ENCODE measurements at regions not wholly inside any gene's neighbourhood (a gene's known extent, or its start where the extent isn't known, plus 50 kb on each side); places are given as distances from the start of the nearest gene placed in this dataset.

GRCh38 chr18:64966667-64967066 is 784.1 kb upstream of the CDH7 start:
- POLR2A ChIA-PET, result no interaction called here
- no peak overlapping the region for H3K4me3 ChIP-seq (ENCODE audit: low read depth, low read length)
- no peak for DNase-seq (ENCODE audit: low read depth, low spot score)
- TF ChIP-seq CTCF (IDR thresholded peaks at IDR 0.05; ENCODE audit: insufficient read depth, low read length, missing control alignments), result no peak
- CTCF ChIA-PET, result no interaction called here

DNA sequence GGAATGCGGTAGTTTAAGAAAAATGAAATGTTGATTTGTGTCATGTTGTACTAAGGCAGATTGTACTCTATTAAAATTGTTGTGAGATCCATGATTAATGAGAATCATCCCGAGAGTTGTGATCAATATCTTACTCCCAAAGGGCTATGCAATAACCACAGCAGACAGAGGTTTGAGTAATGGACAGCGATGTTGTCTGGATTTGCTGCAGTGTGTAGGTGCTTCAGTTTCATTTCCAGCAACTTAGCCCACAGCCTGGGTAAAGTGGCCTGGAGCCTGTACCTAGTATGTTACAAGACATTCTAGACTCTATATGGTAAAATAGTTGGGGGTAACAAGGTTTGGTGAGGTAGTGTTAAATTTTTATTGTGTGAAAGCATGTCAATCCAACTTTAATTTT is 794.3 kb upstream of the CDH7 start:
- ChIA-PET POLR2A (no interaction called here), CTCF (no interaction called here)
- no peak for TF ChIP-seq CTCF (IDR thresholded peaks at IDR 0.05; ENCODE audit: insufficient read depth, low read length, missing control alignments)
- H3K4me3 ChIP-seq (ENCODE audit: low read depth, low read length), result no peak overlapping the region
- no peak for DNase-seq (ENCODE audit: low read depth, low spot score)

GRCh38 chr18:64949885-64950284 is 800.9 kb upstream of the CDH7 start:
- CTCF ChIA-PET, result no interaction called here
- DNase-seq (ENCODE audit: low read depth, low spot score), result no peak
- POLR2A ChIA-PET, result no interaction called here
- TF ChIP-seq CTCF (IDR thresholded peaks at IDR 0.05; ENCODE audit: insufficient read depth, low read length, missing control alignments), result no peak
- no peak overlapping the region for H3K4me3 ChIP-seq (ENCODE audit: low read depth, low read length)

DNA sequence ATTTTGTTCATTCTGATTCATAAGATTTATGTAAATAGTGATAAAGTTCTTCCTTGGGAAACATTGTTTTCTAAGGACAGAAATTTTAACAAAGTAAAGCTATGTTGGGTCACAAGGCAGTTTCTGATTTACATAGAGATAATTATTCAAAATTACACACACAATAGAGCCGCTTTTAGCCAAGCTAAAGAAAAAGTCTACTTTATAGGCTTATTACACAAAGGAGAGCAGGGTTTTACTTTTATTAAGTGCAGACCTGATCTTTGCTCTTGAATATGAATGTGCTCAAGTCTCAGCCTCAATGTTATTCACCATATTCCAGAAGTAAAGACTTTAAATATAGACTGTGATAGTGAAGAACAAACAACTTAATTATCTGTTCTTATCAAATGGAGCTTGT is 787.8 kb upstream of the LINC00305 start:
- CTCF ChIA-PET, result no interaction called here
- TF ChIP-seq CTCF (IDR thresholded peaks at IDR 0.05; ENCODE audit: insufficient read depth, low read length, missing control alignments), result no peak
- POLR2A ChIA-PET, result no interaction called here
- no peak overlapping the region for H3K4me3 ChIP-seq (ENCODE audit: low read depth, low read length)
- no peak for DNase-seq (ENCODE audit: low read depth, low spot score)

DNA sequence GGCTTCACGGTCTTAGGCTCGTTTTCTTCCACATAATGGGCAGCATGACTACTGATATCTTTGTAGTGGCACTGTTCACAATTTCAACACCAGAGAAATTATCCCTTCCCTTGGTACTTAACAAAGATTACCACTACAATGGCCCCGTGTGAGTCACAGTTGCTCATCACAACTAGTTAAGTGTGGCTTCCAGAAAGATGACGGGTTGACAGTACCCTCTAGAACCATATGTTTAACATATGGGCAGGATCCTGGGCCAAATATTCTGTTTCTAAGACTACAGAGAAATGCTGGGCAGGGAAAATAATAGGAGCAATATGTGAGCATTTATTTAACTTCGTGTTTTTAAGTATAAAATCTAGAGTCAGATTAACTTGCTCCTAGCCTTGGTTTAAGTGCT is 780.1 kb upstream of the LINC00305 start:
- no peak overlapping the region for H3K4me3 ChIP-seq (ENCODE audit: low read depth, low read length)
- ChIA-PET POLR2A (no interaction called here), CTCF (no interaction called here)
- DNase-seq (ENCODE audit: low read depth, low spot score), result no peak
- no peak for TF ChIP-seq CTCF (IDR thresholded peaks at IDR 0.05; ENCODE audit: insufficient read depth, low read length, missing control alignments)

DNA sequence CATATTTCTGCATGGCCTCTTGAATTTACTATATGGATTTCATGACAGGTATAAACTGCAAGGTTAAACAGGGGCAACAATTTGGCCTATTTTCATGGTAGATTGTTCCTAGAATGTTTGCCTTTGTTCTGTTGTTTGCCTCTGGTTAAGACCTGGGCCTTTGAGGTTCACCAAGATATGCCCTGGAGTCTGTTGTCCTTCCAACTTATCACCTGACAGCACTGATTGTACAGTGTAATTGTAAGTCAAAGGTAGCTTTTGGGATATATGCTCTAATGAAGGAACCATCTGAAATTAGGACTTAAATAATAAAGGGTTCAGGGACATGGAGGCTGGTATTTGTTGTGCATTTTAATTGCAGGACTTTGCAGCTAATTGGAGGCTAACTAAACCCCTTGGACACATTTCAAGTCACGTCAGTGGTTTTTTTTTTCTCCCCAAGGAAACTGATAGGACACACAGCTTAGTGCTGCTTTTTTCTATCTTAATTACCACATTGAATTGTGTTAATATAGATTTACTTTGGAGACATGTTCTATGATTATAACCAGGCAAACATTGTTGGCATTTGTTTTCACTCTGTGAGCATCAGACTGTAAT is 771.2 kb upstream of the LINC00305 start:
- no peak overlapping the region for H3K4me3 ChIP-seq (ENCODE audit: low read depth, low read length)
- ChIA-PET CTCF (no interaction called here), POLR2A (no interaction called here)
- TF ChIP-seq CTCF (IDR thresholded peaks at IDR 0.05; ENCODE audit: insufficient read depth, low read length, missing control alignments), result no peak
- no peak for DNase-seq (ENCODE audit: low read depth, low spot score)
